Body of pancreas (tissue), 4 donors: ENCODE measurements at regions not wholly inside any gene's neighbourhood (a gene's known extent, or its start where the extent isn't known, plus 50 kb on each side); places are given as distances from the start of the nearest gene placed in this dataset.

Experiments used
- ATAC-seq: fragments of 150-250 bp; one replicate; pipeline ENCODE4 v1.9.1; 2016
- DNase-seq, 4 donors: peaks; one replicate each; pipeline ENCODE4 v3.0.0-alpha.2; 2019
- H3K27ac ChIP-seq, 4 donors: fragments of 200-600 bp; sonication (generic); 1 replicate in 3 of 4; 2 replicates in 1 of 4; pipeline versions ENCODE4 v1.5.1 to v1.6.1; 2016 to 2019; ENCODE audit warnings: mild to moderate bottlenecking in 1 of 4, mixed read lengths in 1 of 4, moderate library complexity in 1 of 4
- H3K27me3 ChIP-seq, 2 donors: fragments of 200-600 bp; sonication (generic); one replicate each; pipeline ENCODE4 v1.6.0; 2016; ENCODE audit warnings: mild to moderate bottlenecking in 1 of 2
- H3K36me3 ChIP-seq, 2 donors: fragments of 200-600 bp; sonication (generic); replicated peaks in 1 of 2; 2 replicates each; pipeline ENCODE4 v1.5.1; 2016; ENCODE audit warnings: low read depth in 2 of 2; ENCODE audit not compliant: insufficient read depth in 1 of 2
- H3K4me1 ChIP-seq: fragments of 200-600 bp; sonication (generic); one replicate; pipeline ENCODE4 v1.6.0; 2016
- H3K4me3 ChIP-seq, 2 donors: fragments of 200-600 bp; sonication (generic); 1 replicate in 1 of 2; 2 replicates in 1 of 2; pipeline ENCODE4 v1.5.1; 2016 to 2019
- H3K9me3 ChIP-seq, 3 donors: fragments of 200-600 bp; sonication (generic); 1 replicate in 2 of 3; 2 replicates in 1 of 3; pipeline ENCODE4 v1.5.1; 2016
- POLR2A ChIP-seq, 3 donors: fragments of 450-650 bp; IDR thresholded peaks; one replicate each; pipeline ENCODE4 v1.6.1; 2016; ENCODE audit warnings: antibody characterized with exemption in 3 of 3, mild to moderate bottlenecking in 2 of 3
- WGBS, 2 donors: methylation state at CpG; one replicate each; pipeline ENCODE4 v1.1.5; 2017; 5-methylcytosine and 5-hydroxymethylcytosine counted together
- intact Hi-C: fragments of 100-400 bp; cut with DNase I; formaldehyde crosslinking; loops from one replicate; pipeline ENCODE4 v1.15.1; 2023
- TF ChIP-seq, protein P1 (sequence below), 7 experiments: fragments of 450-650 bp in 4 of 7; fragments of 200-600 bp in 3 of 7; sonication (generic) in 3 of 7; IDR thresholded peaks; one replicate each; pipeline ENCODE4 v1.5.1; 2016 to 2019; ENCODE audit warnings: antibody characterized with exemption in 7 of 7

DNA sequence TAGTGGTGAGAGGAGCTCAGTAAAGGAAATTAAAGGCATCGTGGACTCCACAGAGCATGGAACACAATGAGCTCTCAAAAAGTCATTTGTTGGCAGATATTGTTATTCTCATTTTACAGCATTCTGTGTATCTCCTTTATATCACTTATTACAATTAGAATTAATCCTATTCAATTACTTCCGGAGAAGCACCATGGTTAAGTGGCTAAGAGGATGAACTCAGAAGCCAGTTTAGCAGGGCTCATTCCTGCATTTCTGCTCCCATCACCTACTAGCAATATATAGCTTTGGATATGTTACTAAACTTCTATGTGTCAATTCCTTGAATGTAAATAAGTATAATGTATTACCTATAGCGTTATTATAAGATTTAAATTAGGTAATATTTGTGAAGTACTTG, 683.3 kb downstream of the IRS1 start:
- Histone ChIP-seq H3K27me3 (no peaks in the 10 kb centered on the region), H3K4me1 (no peaks in the 10 kb centered on the region), H3K9me3 (no peaks in the 10 kb centered on the region), H3K27ac (no peak overlapping the region), H3K4me3 (no peak overlapping the region), H3K36me3 (no peaks in the 10 kb centered on the region)
- 76 to 86% methylated on average over 3 of the region's 3 CpGs for WGBS, 2 donors
- intact Hi-C loops, result no loop called here
- no peak for ATAC-seq
- no peak for TF ChIP-seq POLR2A (IDR thresholded peaks at IDR 0.05)
- TF ChIP-seq, protein P1, sequence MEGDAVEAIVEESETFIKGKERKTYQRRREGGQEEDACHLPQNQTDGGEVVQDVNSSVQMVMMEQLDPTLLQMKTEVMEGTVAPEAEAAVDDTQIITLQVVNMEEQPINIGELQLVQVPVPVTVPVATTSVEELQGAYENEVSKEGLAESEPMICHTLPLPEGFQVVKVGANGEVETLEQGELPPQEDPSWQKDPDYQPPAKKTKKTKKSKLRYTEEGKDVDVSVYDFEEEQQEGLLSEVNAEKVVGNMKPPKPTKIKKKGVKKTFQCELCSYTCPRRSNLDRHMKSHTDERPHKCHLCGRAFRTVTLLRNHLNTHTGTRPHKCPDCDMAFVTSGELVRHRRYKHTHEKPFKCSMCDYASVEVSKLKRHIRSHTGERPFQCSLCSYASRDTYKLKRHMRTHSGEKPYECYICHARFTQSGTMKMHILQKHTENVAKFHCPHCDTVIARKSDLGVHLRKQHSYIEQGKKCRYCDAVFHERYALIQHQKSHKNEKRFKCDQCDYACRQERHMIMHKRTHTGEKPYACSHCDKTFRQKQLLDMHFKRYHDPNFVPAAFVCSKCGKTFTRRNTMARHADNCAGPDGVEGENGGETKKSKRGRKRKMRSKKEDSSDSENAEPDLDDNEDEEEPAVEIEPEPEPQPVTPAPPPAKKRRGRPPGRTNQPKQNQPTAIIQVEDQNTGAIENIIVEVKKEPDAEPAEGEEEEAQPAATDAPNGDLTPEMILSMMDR (IDR thresholded peaks at IDR 0.05), result no peak
- DNase-seq, result no peak

DNA sequence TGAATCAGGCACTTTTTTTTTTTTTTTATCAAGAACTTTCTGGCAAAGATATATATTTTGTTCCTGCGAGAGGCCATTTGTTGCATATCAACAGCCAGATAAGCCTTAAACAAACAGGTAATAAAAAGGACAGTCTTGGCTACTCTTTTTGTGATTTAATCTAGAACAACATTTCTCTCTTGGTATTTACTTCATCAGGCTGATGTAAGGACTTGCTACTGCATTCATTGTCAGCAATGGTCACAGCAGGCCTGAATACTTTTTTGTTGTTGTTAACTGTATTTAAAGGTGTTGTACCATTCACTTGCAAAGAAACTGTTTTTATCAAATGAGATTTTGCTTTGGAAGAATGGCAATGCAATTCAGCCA, 683.8 kb downstream of the IRS1 start:
- intact Hi-C loops, result no loop called here
- H3K27ac ChIP-seq, result no peak overlapping the region
- DNase-seq (no peak), ATAC-seq (no peak)
- TF ChIP-seq, protein P1 (IDR thresholded peaks at IDR 0.05), result no peak
- TF ChIP-seq POLR2A (IDR thresholded peaks at IDR 0.05), result no peak
- WGBS, 2 donors, result 31 to 46% methylated on average over 1 of the region's 1 CpG
- H3K4me3 ChIP-seq, result no peak overlapping the region
- H3K4me1 ChIP-seq, result no peaks in the 10 kb centered on the region
- no peaks in the 10 kb centered on the region for H3K27me3 ChIP-seq
- H3K36me3 ChIP-seq, result no peaks in the 10 kb centered on the region
- no peaks in the 10 kb centered on the region for H3K9me3 ChIP-seq

DNA sequence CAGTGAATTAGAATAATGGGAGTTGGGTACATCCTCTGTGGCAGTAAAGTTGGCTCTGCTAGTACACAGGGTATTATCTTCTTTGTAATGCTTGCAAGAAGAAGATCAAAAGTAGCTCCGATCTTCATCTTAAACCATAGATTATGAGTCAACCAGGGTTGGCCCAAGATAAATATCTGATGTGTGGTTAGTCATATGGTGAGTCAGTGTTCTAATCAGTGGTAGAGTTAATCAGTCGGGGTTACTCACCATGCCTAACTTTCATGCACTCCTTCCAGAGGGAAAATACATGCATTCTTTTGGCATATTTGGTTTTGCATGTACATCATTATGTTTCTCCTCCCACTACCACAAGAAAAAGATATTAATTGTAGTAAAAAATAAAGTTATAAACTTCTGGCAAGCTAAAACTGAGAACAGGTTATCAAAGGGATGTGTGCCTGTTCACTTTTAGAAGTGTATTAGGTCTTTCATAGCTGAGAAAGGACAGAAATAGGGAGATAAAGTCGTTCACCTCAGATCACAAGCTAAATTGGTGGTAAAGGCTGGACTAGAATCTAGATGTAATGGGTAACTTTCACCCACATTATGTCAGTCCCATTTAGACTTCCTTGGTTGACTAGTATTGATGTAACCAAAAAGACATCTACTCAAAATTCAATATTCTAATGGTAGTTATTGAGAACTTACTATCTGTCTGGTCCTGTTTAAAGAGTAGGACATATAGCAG, 684.4 kb downstream of the IRS1 start:
- no peaks in the 10 kb centered on the region for H3K36me3 ChIP-seq
- 27 to 31% methylated on average over 3 of the region's 3 CpGs for WGBS, 2 donors
- H3K4me1 ChIP-seq, result no peaks in the 10 kb centered on the region
- DNase-seq, result no peak
- ATAC-seq, result peak; percentile 48
- TF ChIP-seq POLR2A (IDR thresholded peaks at IDR 0.05), result no peak
- TF ChIP-seq, protein P1 (IDR thresholded peaks at IDR 0.05), result no peak
- no peaks in the 10 kb centered on the region for H3K9me3 ChIP-seq
- no peak overlapping the region for H3K27ac ChIP-seq
- H3K27me3 ChIP-seq, result no peaks in the 10 kb centered on the region
- H3K4me3 ChIP-seq, result no peak overlapping the region
- intact Hi-C loops, result no loop called here

DNA sequence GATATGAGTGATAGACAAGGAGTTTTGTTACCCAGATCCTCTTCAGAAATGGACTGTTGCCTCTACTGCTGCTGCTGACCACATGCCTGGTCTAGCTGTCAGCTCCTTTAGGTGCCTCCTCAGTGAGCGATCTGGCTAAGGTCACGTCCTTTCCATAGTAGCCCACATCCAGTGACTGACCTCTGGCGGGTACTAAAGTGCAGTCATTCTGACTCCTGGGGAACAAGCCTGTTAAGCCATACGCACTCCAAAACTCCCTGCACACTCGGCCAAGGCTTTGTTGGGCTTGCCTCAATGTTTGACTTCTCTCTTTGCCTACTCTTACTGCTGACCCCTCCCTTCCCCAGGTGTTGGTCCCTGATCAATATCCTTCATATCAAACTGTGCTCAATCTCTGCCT, 685.2 kb downstream of the IRS1 start:
- no peak for TF ChIP-seq POLR2A (IDR thresholded peaks at IDR 0.05)
- TF ChIP-seq, protein P1 (IDR thresholded peaks at IDR 0.05), result no peak
- no peaks in the 10 kb centered on the region for H3K9me3 ChIP-seq
- no peaks in the 10 kb centered on the region for H3K36me3 ChIP-seq
- 53 to 59% methylated on average over 5 of the region's 5 CpGs for WGBS, 2 donors
- H3K27ac ChIP-seq, result no peak overlapping the region
- DNase-seq (no peak), ATAC-seq (no peak)
- no peaks in the 10 kb centered on the region for H3K27me3 ChIP-seq
- no peak overlapping the region for H3K4me3 ChIP-seq
- H3K4me1 ChIP-seq, result no peaks in the 10 kb centered on the region
- intact Hi-C loops, result no loop called here
